Sigmoid colon (tissue), 4 donors: ENCODE measurements at regions not wholly inside any gene's neighbourhood (a gene's known extent, or its start where the extent isn't known, plus 50 kb on each side); places are given as distances from the start of the nearest gene placed in this dataset.

ENCODE experiments used
- POLR2AphosphoS5 ChIP-seq, 4 donors: sonication (generic); formaldehyde crosslinking; IDR thresholded peaks; one replicate each; pipeline ENCODE4 v1.6.1; 2017; ENCODE audit warnings: antibody characterized with exemption in 4 of 4
- TF ChIP-seq, protein P1 (sequence below), 4 experiments: fragments of 450-650 bp in 3 of 4; fragments of 200-600 bp in 1 of 4; IDR thresholded peaks; one replicate each; pipeline ENCODE4 v1.5.1; 2016 to 2019; ENCODE audit warnings: antibody characterized with exemption in 4 of 4, mild to moderate bottlenecking in 3 of 4, moderate library complexity in 2 of 4

DNA sequence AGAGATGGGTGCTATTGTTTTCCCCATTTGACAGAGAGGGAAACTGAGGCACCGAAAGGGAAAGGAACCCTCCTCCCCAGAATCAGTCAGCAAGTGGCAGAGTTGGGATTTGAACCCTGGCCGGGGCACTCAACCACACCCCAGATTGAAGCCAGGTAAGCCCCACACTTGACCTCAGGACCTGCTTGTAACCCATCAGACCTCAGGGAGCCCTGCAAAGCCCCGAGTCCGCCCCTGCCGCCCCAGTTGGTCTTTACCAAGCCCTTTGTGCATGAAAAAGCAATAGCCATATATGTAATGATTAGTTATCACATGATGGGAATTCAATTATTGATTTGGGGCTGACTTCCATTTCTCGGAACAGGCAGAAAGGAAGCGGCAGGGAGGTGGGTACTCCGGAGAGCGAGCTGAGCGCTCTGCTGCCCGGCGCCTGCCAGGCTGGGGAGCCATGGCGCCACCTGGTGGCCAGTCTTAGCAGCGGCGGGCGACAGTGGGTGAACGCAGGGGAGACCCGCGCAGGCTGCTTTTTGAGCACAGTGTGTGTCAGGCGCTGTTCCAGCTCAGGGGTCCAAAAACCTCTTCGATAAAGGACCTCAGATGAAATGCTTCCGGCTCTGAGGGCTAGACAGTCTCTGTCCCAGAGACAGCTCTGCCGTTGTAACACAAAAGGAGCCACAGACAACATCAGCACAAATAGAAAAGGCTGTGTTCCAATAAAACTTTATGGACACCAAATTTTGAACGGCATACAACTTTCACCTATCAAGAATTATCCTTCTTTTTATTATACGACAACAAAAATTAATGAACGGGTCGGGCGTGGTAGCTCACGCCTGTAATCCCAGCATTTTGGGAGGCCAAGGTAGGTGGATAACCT is 82.9 kb upstream of the CACNA1A start:
- no peak for TF ChIP-seq POLR2AphosphoS5 (IDR thresholded peaks at IDR 0.05)
- TF ChIP-seq, protein P1, sequence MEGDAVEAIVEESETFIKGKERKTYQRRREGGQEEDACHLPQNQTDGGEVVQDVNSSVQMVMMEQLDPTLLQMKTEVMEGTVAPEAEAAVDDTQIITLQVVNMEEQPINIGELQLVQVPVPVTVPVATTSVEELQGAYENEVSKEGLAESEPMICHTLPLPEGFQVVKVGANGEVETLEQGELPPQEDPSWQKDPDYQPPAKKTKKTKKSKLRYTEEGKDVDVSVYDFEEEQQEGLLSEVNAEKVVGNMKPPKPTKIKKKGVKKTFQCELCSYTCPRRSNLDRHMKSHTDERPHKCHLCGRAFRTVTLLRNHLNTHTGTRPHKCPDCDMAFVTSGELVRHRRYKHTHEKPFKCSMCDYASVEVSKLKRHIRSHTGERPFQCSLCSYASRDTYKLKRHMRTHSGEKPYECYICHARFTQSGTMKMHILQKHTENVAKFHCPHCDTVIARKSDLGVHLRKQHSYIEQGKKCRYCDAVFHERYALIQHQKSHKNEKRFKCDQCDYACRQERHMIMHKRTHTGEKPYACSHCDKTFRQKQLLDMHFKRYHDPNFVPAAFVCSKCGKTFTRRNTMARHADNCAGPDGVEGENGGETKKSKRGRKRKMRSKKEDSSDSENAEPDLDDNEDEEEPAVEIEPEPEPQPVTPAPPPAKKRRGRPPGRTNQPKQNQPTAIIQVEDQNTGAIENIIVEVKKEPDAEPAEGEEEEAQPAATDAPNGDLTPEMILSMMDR (IDR thresholded peaks at IDR 0.05), result peak; percentile 61 to 97 (median 82)
